ENCODE measurements at regions not wholly inside any gene's neighbourhood (a gene's known extent, or its start where the extent isn't known, plus 50 kb on each side); places are given as distances from the start of the nearest gene placed in this dataset.
"Not testable (repeated sequence)": the region's sequence is repeated elsewhere in the genome, so short reads cannot be mapped to it uniquely, and the experiment has no call there.

GRCh38 chr1:173352635-173353034 lies 124.5 kb upstream of the PRDX6 start:
- not testable (repeated sequence) for H3K27me3 ChIP-seq (ENCODE audit: control insufficient read depth in 3 of 3, insufficient read depth in 3 of 3, low read depth in 1 of 3, low read length in 3 of 3); H3K9me3 ChIP-seq (replicated peaks in 1 of 2; ENCODE audit: control insufficient read depth in 2 of 2, insufficient read depth in 1 of 2, low read depth in 1 of 2, low read length in 2 of 2); H3K4me1 ChIP-seq (ENCODE audit: control insufficient read depth in 2 of 2, insufficient read depth in 1 of 2, low read depth in 1 of 2, low read length in 2 of 2)

GRCh38 chr1:173353350-173353749 lies 123.8 kb upstream of the PRDX6 start:
- no peak overlapping the region for H3K4me2 ChIP-seq (ENCODE audit: insufficient read depth, low read length, poor library complexity, severe bottlenecking)
- WGBS, 2 donors (ENCODE audit: extremely low coverage in 2 of 2, insufficient read length in 2 of 2, insufficient replicate concordance in 1 of 2), result no CpG with 5 or more reads among the region's 4 CpGs
- no peak overlapping the region for H3K4me3 ChIP-seq (ENCODE audit: low read length in 2 of 2)

More at GRCh38 chr1:173352635-173353034, 124.5 kb upstream of the PRDX6 start:
- H3K79me1 ChIP-seq (ENCODE audit: low read depth, low read length); H4K8ac ChIP-seq (ENCODE audit: low read depth, low read length); H4K91ac ChIP-seq (ENCODE audit: low read depth, low read length, poor library complexity); H3K4ac ChIP-seq (ENCODE audit: low read length); H2BK5ac ChIP-seq (ENCODE audit: low read length); H3K4me2 ChIP-seq (ENCODE audit: insufficient read depth, low read length, poor library complexity, severe bottlenecking); H2BK120ac ChIP-seq (ENCODE audit: low read depth, low read length); H3K27ac ChIP-seq (replicated peaks; ENCODE audit: low read length); H2BK15ac ChIP-seq (ENCODE audit: low read length); H3K36me3 ChIP-seq (replicated peaks in 1 of 2; ENCODE audit: control insufficient read depth in 2 of 2, insufficient read depth in 2 of 2, low read length in 2 of 2); H2AFZ ChIP-seq (ENCODE audit: low read length); H2BK12ac ChIP-seq (ENCODE audit: low read length); H2AK5ac ChIP-seq (ENCODE audit: low read depth, low read length); H3K14ac ChIP-seq (ENCODE audit: low read length); H3K9ac ChIP-seq (ENCODE audit: low read depth, low read length, poor library complexity); DNase-seq (ENCODE audit: low spot score); H3K18ac ChIP-seq (ENCODE audit: low read length); H3K4me3 ChIP-seq (ENCODE audit: low read length in 2 of 2); H3K23ac ChIP-seq (ENCODE audit: low read depth, low read length, poor library complexity): not testable (repeated sequence)
- WGBS, 2 donors (ENCODE audit: extremely low coverage in 2 of 2, insufficient read length in 2 of 2, insufficient replicate concordance in 1 of 2), result no CpG with 5 or more reads among the region's 4 CpGs

GRCh38 chr1:173354937-173355280 lies 122.2 kb upstream of the PRDX6 start:
- peaks cover 1 to 3% of the 10 kb centered on the region in 2 donors for H3K9me3 ChIP-seq (replicated peaks in 1 of 2; ENCODE audit: control insufficient read depth in 2 of 2, insufficient read depth in 1 of 2, low read depth in 1 of 2, low read length in 2 of 2)
- H2BK12ac ChIP-seq (ENCODE audit: low read length), result no peak overlapping the region
- H2AK5ac ChIP-seq (ENCODE audit: low read depth, low read length), result no peak overlapping the region
- H2AFZ ChIP-seq (ENCODE audit: low read length), result no peak overlapping the region
- no peak overlapping the region for H2BK120ac ChIP-seq (ENCODE audit: low read depth, low read length)
- H3K4me1 ChIP-seq (ENCODE audit: control insufficient read depth in 2 of 2, insufficient read depth in 1 of 2, low read depth in 1 of 2, low read length in 2 of 2), result no peaks in the 10 kb centered on the region
- no peak for DNase-seq (ENCODE audit: low spot score)
- no peak overlapping the region for H3K4ac ChIP-seq (ENCODE audit: low read length)
- no peak overlapping the region for H3K4me3 ChIP-seq (ENCODE audit: low read length in 2 of 2)
- H3K27me3 ChIP-seq (ENCODE audit: control insufficient read depth in 3 of 3, insufficient read depth in 3 of 3, low read depth in 1 of 3, low read length in 3 of 3), result no peaks in the 10 kb centered on the region
- no peak overlapping the region for H3K14ac ChIP-seq (ENCODE audit: low read length)
- H3K27ac ChIP-seq (replicated peaks; ENCODE audit: low read length), result no peak overlapping the region
- no peak overlapping the region for H3K18ac ChIP-seq (ENCODE audit: low read length)
- no peak overlapping the region for H4K91ac ChIP-seq (ENCODE audit: low read depth, low read length, poor library complexity)
- H2BK15ac ChIP-seq (ENCODE audit: low read length), result no peak overlapping the region
- H3K36me3 ChIP-seq (replicated peaks in 1 of 2; ENCODE audit: control insufficient read depth in 2 of 2, insufficient read depth in 2 of 2, low read length in 2 of 2), result no peaks in the 10 kb centered on the region
- H3K9ac ChIP-seq (ENCODE audit: low read depth, low read length, poor library complexity), result no peak overlapping the region
- no peaks in the 10 kb centered on the region for H3K79me1 ChIP-seq (ENCODE audit: low read depth, low read length)
- H3K23ac ChIP-seq (ENCODE audit: low read depth, low read length, poor library complexity), result no peak overlapping the region
- H2BK5ac ChIP-seq (ENCODE audit: low read length), result no peak overlapping the region
- no CpG with 5 or more reads among the region's 3 CpGs for WGBS, 2 donors (ENCODE audit: extremely low coverage in 2 of 2, insufficient read length in 2 of 2, insufficient replicate concordance in 1 of 2)
- no peak overlapping the region for H4K8ac ChIP-seq (ENCODE audit: low read depth, low read length)
- no peak overlapping the region for H3K4me2 ChIP-seq (ENCODE audit: insufficient read depth, low read length, poor library complexity, severe bottlenecking)

More at GRCh38 chr1:173353350-173353749, 123.8 kb upstream of the PRDX6 start:
- Histone ChIP-seq H3K18ac (ENCODE audit: low read length) (no peak overlapping the region), H2AFZ (ENCODE audit: low read length) (no peak overlapping the region), H3K79me1 (ENCODE audit: low read depth, low read length) (no peaks in the 10 kb centered on the region), H3K4ac (ENCODE audit: low read length) (no peak overlapping the region), H2BK12ac (ENCODE audit: low read length) (no peak overlapping the region), H3K27me3 (ENCODE audit: control insufficient read depth in 3 of 3, insufficient read depth in 3 of 3, low read depth in 1 of 3, low read length in 3 of 3) (no peaks in the 10 kb centered on the region), H3K27ac (replicated peaks; ENCODE audit: low read length) (no peak overlapping the region), H4K91ac (ENCODE audit: low read depth, low read length, poor library complexity) (no peak overlapping the region), H2BK5ac (ENCODE audit: low read length) (no peak overlapping the region), H4K8ac (ENCODE audit: low read depth, low read length) (no peak overlapping the region), H3K9me3 (replicated peaks in 1 of 2; ENCODE audit: control insufficient read depth in 2 of 2, insufficient read depth in 1 of 2, low read depth in 1 of 2, low read length in 2 of 2) (peaks cover 1 to 3% of the 10 kb centered on the region in 2 donors), H3K23ac (ENCODE audit: low read depth, low read length, poor library complexity) (no peak overlapping the region), H2BK120ac (ENCODE audit: low read depth, low read length) (no peak overlapping the region), H2BK15ac (ENCODE audit: low read length) (no peak overlapping the region), H3K36me3 (replicated peaks in 1 of 2; ENCODE audit: control insufficient read depth in 2 of 2, insufficient read depth in 2 of 2, low read length in 2 of 2) (no peaks in the 10 kb centered on the region), H3K14ac (ENCODE audit: low read length) (no peak overlapping the region), H3K9ac (ENCODE audit: low read depth, low read length, poor library complexity) (no peak overlapping the region), H3K4me1 (ENCODE audit: control insufficient read depth in 2 of 2, insufficient read depth in 1 of 2, low read depth in 1 of 2, low read length in 2 of 2) (no peaks in the 10 kb centered on the region), H2AK5ac (ENCODE audit: low read depth, low read length) (no peak overlapping the region)
- DNase-seq (ENCODE audit: low spot score), result no peak

- H3K9me3 ChIP-seq (replicated peaks in 1 of 2; ENCODE audit: control insufficient read depth in 2 of 2, insufficient read depth in 1 of 2, low read depth in 1 of 2, low read length in 2 of 2), result peaks cover 1 to 3% of the 10 kb centered on the region in 2 donors
- H2BK120ac ChIP-seq (ENCODE audit: low read depth, low read length), result no peak overlapping the region
- H3K14ac ChIP-seq (ENCODE audit: low read length), result no peak overlapping the region
- no CpG with 5 or more reads among the region's 5 CpGs for WGBS, 2 donors (ENCODE audit: extremely low coverage in 2 of 2, insufficient read length in 2 of 2, insufficient replicate concordance in 1 of 2)
- no peak overlapping the region for H2BK5ac ChIP-seq (ENCODE audit: low read length)
- no peak overlapping the region for H3K18ac ChIP-seq (ENCODE audit: low read length)
- no peak overlapping the region for H2BK12ac ChIP-seq (ENCODE audit: low read length)
- no peaks in the 10 kb centered on the region for H3K79me1 ChIP-seq (ENCODE audit: low read depth, low read length)
- H3K36me3 ChIP-seq (replicated peaks in 1 of 2; ENCODE audit: control insufficient read depth in 2 of 2, insufficient read depth in 2 of 2, low read length in 2 of 2), result no peaks in the 10 kb centered on the region
- DNase-seq (ENCODE audit: low spot score), result no peak
- no peak overlapping the region for H2BK15ac ChIP-seq (ENCODE audit: low read length)
- no peak overlapping the region for H4K91ac ChIP-seq (ENCODE audit: low read depth, low read length, poor library complexity)
- no peaks in the 10 kb centered on the region for H3K4me1 ChIP-seq (ENCODE audit: control insufficient read depth in 2 of 2, insufficient read depth in 1 of 2, low read depth in 1 of 2, low read length in 2 of 2)
- H3K9ac ChIP-seq (ENCODE audit: low read depth, low read length, poor library complexity), result no peak overlapping the region
- no peak overlapping the region for H3K4ac ChIP-seq (ENCODE audit: low read length)
- H3K23ac ChIP-seq (ENCODE audit: low read depth, low read length, poor library complexity), result no peak overlapping the region
- H3K4me3 ChIP-seq (ENCODE audit: low read length in 2 of 2), result no peak overlapping the region
- H2AK5ac ChIP-seq (ENCODE audit: low read depth, low read length), result no peak overlapping the region
- H3K4me2 ChIP-seq (ENCODE audit: insufficient read depth, low read length, poor library complexity, severe bottlenecking), result no peak overlapping the region
- no peak overlapping the region for H2AFZ ChIP-seq (ENCODE audit: low read length)
- no peak overlapping the region for H4K8ac ChIP-seq (ENCODE audit: low read depth, low read length)
- H3K27ac ChIP-seq (replicated peaks; ENCODE audit: low read length), result no peak overlapping the region
- H3K27me3 ChIP-seq (ENCODE audit: control insufficient read depth in 3 of 3, insufficient read depth in 3 of 3, low read depth in 1 of 3, low read length in 3 of 3), result no peaks in the 10 kb centered on the region
These were observed 121.7 kb upstream of the PRDX6 start for GRCh38 chr1:173355281-173356031.

All from neuronal stem cell (in vitro differentiated cells).